SK-N-SH (cell line): ENCODE measurements at regions not wholly inside any gene's neighbourhood (a gene's known extent, or its start where the extent isn't known, plus 50 kb on each side); places are given as distances from the start of the nearest gene placed in this dataset.
"Not testable (repeated sequence)": the region's sequence is repeated elsewhere in the genome, so short reads cannot be mapped to it uniquely, and the experiment has no call there.

ENCODE experiments used
- CTCF ChIA-PET: fragments of 300-600, 350-600 bp; formaldehyde crosslinking; extraction: SDS; loops from one replicate; lab custom pipeline; 2021; lab: Yijun Ruan, JAX
- POLR2A ChIA-PET: fragments of 350-600 bp; sonication (Branson Sonifier 250); formaldehyde crosslinking; extraction: SDS; loops from one replicate; lab custom pipeline; 2020; ENCODE audit warnings: antibody characterized with exemption, inconsistent platforms; lab: Yijun Ruan, JAX
- DNase-seq: peaks from one replicate; pipeline ENCODE4 v3.0.0; 2012
- H2AFZ ChIP-seq: fragments of 200-600 bp; sonication (generic); 2 replicates; pipeline ENCODE4 v1.8.1; 2016; ENCODE audit warnings: antibody characterized with exemption, mild to moderate bottlenecking, low read depth
- H3F3A ChIP-seq: fragments of 200-600 bp; sonication (generic); replicated peaks from 2 replicates; pipeline ENCODE3; 2016; ENCODE audit warnings: antibody characterized with exemption, mild to moderate bottlenecking; ENCODE audit not compliant: insufficient read depth
- H3K27ac ChIP-seq, 2 experiments: fragments of 200-500 bp in 1 of 2; fragments of 200-600 bp in 1 of 2; sonication (Bioruptor generic) in 1 of 2; sonication (generic), shearing (Covaris generic) in 1 of 2; 2 replicates each; pipeline versions ENCODE4 v1.5.1 to v1.6.1; 2014 to 2016; ENCODE audit warnings: low read depth in 2 of 2, inconsistent platforms in 1 of 2, low read length in 1 of 2, mild to moderate bottlenecking in 1 of 2, mixed read lengths in 1 of 2
- H3K27me3 ChIP-seq: fragments of 200-600 bp; sonication (generic), shearing (Covaris generic); 2 replicates; pipeline ENCODE4 v1.6.1; 2016; ENCODE audit warnings: mixed run types; ENCODE audit not compliant: insufficient read depth
- H3K36me3 ChIP-seq, 2 experiments: fragments of 200-500 bp in 1 of 2; fragments of 200-600 bp in 1 of 2; sonication (Bioruptor generic) in 1 of 2; sonication (generic) in 1 of 2; replicated peaks in 1 of 2; 2 replicates each; pipeline versions ENCODE3 to v1.5.1; 2014 to 2016; ENCODE audit warnings: low read length in 1 of 2, mild to moderate bottlenecking in 1 of 2; ENCODE audit not compliant: insufficient read depth in 2 of 2, control insufficient read depth in 1 of 2
- H3K4me1 ChIP-seq, 2 experiments: fragments of 200-500 bp in 1 of 2; fragments of 200-600 bp in 1 of 2; sonication (Bioruptor generic) in 1 of 2; sonication (generic), shearing (Covaris generic) in 1 of 2; 2 replicates each; pipeline versions ENCODE4 v1.5.1 to v1.6.1; 2014 to 2016; ENCODE audit warnings: low read depth in 1 of 2, low read length in 1 of 2, mixed run types in 1 of 2; ENCODE audit not compliant: insufficient read depth in 2 of 2, control insufficient read depth in 1 of 2
- H3K4me2 ChIP-seq: fragments of 200-600 bp; sonication (generic), shearing (Covaris generic); 2 replicates; pipeline ENCODE4 v1.6.1; 2017; ENCODE audit warnings: mixed run types
- H3K4me3 ChIP-seq, 2 experiments: fragments of 200-500 bp in 1 of 2; fragments of 200-600 bp in 1 of 2; sonication (Bioruptor generic) in 1 of 2; sonication (generic), shearing (Covaris generic) in 1 of 2; 2 replicates each; pipeline versions ENCODE4 v1.5.1 to v1.8.1; 2014 to 2016; ENCODE audit warnings: low read depth in 2 of 2, inconsistent platforms in 1 of 2, low read length in 1 of 2, mild to moderate bottlenecking in 1 of 2, mixed read lengths in 1 of 2, moderate library complexity in 1 of 2
- H3K79me2 ChIP-seq: fragments of 200-600 bp; sonication (generic); 2 replicates; pipeline ENCODE4 v1.8.1; 2017; ENCODE audit warnings: mild to moderate bottlenecking; ENCODE audit not compliant: insufficient read depth
- H3K9ac ChIP-seq: fragments of 200-600 bp; sonication (generic); 2 replicates; pipeline ENCODE4 v1.6.1; 2017; ENCODE audit warnings: mixed run types
- H3K9me2 ChIP-seq: fragments of 200-600 bp; sonication (generic); 2 replicates; pipeline ENCODE4 v1.6.1; 2017; ENCODE audit warnings: mixed run types
- H3K9me3 ChIP-seq: fragments of 200-600 bp; sonication (generic); 2 replicates; pipeline ENCODE4 v1.6.1; 2017; ENCODE audit warnings: mixed run types, mild to moderate bottlenecking, moderate library complexity
- H4K20me1 ChIP-seq: fragments of 200-600 bp; sonication (generic); 2 replicates; pipeline ENCODE4 v1.6.1; 2017; ENCODE audit warnings: mild to moderate bottlenecking, mixed run types; ENCODE audit not compliant: insufficient read depth
- CTCF ChIP-seq: fragments of 200-600 bp; sonication (generic); IDR thresholded peaks from 2 replicates; pipeline ENCODE4 v1.6.1; 2017; ENCODE audit warnings: antibody characterized with exemption, mild to moderate bottlenecking, moderate library complexity
- FOSL2 ChIP-seq: IDR thresholded peaks from 2 replicates; pipeline ENCODE4 v1.4.0; 2012; ENCODE audit warnings: low read depth, mild to moderate bottlenecking, moderate library complexity, borderline replicate concordance
- JUND ChIP-seq: IDR thresholded peaks from 2 replicates; pipeline ENCODE4 v1.4.0; 2012
- MEF2A ChIP-seq: IDR thresholded peaks from 2 replicates; pipeline ENCODE4 v1.4.0; 2012; ENCODE audit warnings: low read depth, borderline replicate concordance
- NFIC ChIP-seq: IDR thresholded peaks from 2 replicates; pipeline ENCODE4 v1.4.0; 2012; ENCODE audit warnings: borderline replicate concordance
- RAD21 ChIP-seq: IDR thresholded peaks from 2 replicates; pipeline ENCODE4 v1.6.1; 2012; ENCODE audit warnings: mild to moderate bottlenecking, low read length
- RCOR1 ChIP-seq: fragments of 150-350 bp; IDR thresholded peaks from 2 replicates; pipeline ENCODE4 v1.6.1; 2017; ENCODE audit warnings: antibody characterized with exemption, low read length
- SIN3A ChIP-seq: IDR thresholded peaks from 2 replicates; pipeline ENCODE4 v1.6.1; 2012; ENCODE audit warnings: low read depth, mild to moderate bottlenecking, low read length, moderate library complexity, borderline replicate concordance
- SMC3 ChIP-seq: IDR thresholded peaks from 2 replicates; pipeline ENCODE4 v1.6.1; 2012; ENCODE audit warnings: low read depth, low read length, improper control_type of control experiment
- WGBS: methylation state at CpG from one replicate; pipeline ENCODE4 v1.1.6; 2017; ENCODE audit warnings: low lambda C conversion rate; 5-methylcytosine and 5-hydroxymethylcytosine counted together
- TF ChIP-seq, protein P1 (sequence below): IDR thresholded peaks from 2 replicates; pipeline ENCODE4 v1.4.0; 2012; ENCODE audit warnings: low read depth, borderline replicate concordance

DNA sequence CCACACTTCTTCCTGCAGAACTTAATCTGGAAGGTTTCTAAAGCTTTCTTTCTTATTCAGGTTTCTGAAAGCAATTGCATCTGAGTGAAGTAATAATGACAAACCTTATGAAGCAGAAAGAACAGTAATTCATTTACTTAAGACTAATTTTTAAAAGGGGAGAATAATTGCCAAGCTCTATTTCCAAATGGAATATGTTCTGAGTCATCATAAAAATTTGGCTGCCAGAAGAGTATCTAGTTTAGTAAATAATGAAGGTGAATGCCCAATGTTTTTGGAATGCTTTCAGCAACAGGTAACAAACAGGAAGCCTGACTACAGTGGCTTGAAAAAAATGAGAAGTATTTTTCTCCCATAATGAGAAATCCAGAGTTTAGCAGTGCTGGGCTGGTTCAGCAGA, 227.3 kb upstream of the TET2 start (continued):
- TF ChIP-seq, protein P1, sequence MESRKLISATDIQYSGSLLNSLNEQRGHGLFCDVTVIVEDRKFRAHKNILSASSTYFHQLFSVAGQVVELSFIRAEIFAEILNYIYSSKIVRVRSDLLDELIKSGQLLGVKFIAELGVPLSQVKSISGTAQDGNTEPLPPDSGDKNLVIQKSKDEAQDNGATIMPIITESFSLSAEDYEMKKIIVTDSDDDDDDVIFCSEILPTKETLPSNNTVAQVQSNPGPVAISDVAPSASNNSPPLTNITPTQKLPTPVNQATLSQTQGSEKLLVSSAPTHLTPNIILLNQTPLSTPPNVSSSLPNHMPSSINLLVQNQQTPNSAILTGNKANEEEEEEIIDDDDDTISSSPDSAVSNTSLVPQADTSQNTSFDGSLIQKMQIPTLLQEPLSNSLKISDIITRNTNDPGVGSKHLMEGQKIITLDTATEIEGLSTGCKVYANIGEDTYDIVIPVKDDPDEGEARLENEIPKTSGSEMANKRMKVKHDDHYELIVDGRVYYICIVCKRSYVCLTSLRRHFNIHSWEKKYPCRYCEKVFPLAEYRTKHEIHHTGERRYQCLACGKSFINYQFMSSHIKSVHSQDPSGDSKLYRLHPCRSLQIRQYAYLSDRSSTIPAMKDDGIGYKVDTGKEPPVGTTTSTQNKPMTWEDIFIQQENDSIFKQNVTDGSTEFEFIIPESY, result no peak
- TF ChIP-seq NFIC (no peak), JUND (no peak), MEF2A (no peak)

DNA sequence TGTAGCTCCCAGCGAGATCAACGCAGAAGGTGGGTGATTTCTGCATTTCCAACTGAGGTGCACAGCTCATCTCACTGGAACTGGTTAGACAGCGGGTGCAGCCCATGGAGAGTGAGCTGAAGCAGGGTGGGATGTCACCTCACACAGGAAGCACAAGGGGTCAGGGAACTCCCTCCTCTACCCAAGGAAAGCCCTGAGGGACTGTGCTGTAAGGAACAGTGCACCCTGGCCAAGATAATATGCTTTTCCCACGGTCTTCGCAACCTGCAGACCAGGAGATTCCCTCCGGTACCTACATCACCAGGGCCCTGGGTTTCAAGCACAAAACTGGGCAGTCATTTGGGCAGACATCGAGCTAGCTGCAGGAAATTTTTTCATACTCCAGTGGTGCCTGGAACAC, 216.4 kb upstream of the TET2 start:
- no peak for DNase-seq
- Histone ChIP-seq H3K79me2 (no peaks in the 10 kb centered on the region), H3K36me3 (no peaks in the 10 kb centered on the region), H3K27ac (no peak overlapping the region), H3K4me3 (no peak overlapping the region), H3K9ac (no peak overlapping the region), H4K20me1 (no peaks in the 10 kb centered on the region), H2AFZ (no peak overlapping the region), H3K9me2 (no peaks in the 10 kb centered on the region), H3K27me3 (no peaks in the 10 kb centered on the region), H3K4me2 (no peak overlapping the region), H3K4me1 (no peaks in the 10 kb centered on the region), H3K9me3 (no peaks in the 10 kb centered on the region), H3F3A (no peaks in the 10 kb centered on the region)
- CTCF ChIA-PET, result interaction anchor here (1.3 to 2.0 kb wide), 2 partner anchors 11 to 544 kb away, joined by 5 to 6 read pairs; partner anchors contain the start of gene PPA2
- 56% methylated on average over 6 of the region's 7 CpGs for WGBS
- TF ChIP-seq RCOR1 (no peak), JUND (no peak), MEF2A (no peak), FOSL2 (no peak), SIN3A (no peak)
- POLR2A ChIA-PET, result no interaction called here

- H3F3A ChIP-seq, H3K27ac ChIP-seq, H2AFZ ChIP-seq, H3K4me2 ChIP-seq, H3K4me1 ChIP-seq, H3K36me3 ChIP-seq, H3K9me2 ChIP-seq, H3K9me3 ChIP-seq, H3K9ac ChIP-seq, H4K20me1 ChIP-seq, H3K79me2 ChIP-seq, DNase-seq, H3K4me3 ChIP-seq, POLR2A ChIA-PET, H3K27me3 ChIP-seq: not testable (repeated sequence)
- CTCF ChIA-PET, result interaction anchor here (1.3 to 2.0 kb wide), 2 partner anchors 12 to 543 kb away, joined by 5 to 6 read pairs; partner anchors contain the start of gene PPA2
- 73% methylated on average over 3 of the region's 5 CpGs for WGBS
- TF ChIP-seq RAD21, result peak; percentile 54
- TF ChIP-seq CTCF, result peak; percentile 57
- peak; percentile 34 for TF ChIP-seq SMC3
Observed at GRCh38 chr4:104930745-104931736, 215.6 kb upstream of the TET2 start.
